Adrenal gland (tissue), 9 donors: ENCODE measurements at regions not wholly inside any gene's neighbourhood (a gene's known extent, or its start where the extent isn't known, plus 50 kb on each side); places are given as distances from the start of the nearest gene placed in this dataset.
"Not testable (repeated sequence)": the region's sequence is repeated elsewhere in the genome, so short reads cannot be mapped to it uniquely, and the experiment has no call there.

Experiments used
- DNase-seq, 7 donors: peaks; one replicate each; pipeline ENCODE4 v3.0.0-alpha.2; 2019 to 2020
- H3K27ac ChIP-seq, 5 donors: fragments of 200-600 bp; sonication (generic) in 4 of 5; 1 replicate in 3 of 5; 2 replicates in 2 of 5; pipeline versions ENCODE4 v1.5.1 to v1.8.0; 2016 to 2020; ENCODE audit warnings: mild to moderate bottlenecking in 1 of 5
- H3K27me3 ChIP-seq: fragments of 200-600 bp; 2 replicates; pipeline ENCODE4 v1.8.0; 2021
- H3K36me3 ChIP-seq, 2 donors: fragments of 200-600 bp; replicated peaks in 1 of 2; 1 replicate in 1 of 2; 2 replicates in 1 of 2; pipeline versions ENCODE4 v1.5.1 to v1.8.0; 2018 to 2022
- H3K4me1 ChIP-seq, 2 donors: fragments of 200-600 bp; replicated peaks in 1 of 2; 1 replicate in 1 of 2; 2 replicates in 1 of 2; pipeline versions ENCODE4 v1.5.1 to v1.8.0; 2018 to 2021
- H3K4me3 ChIP-seq, 4 donors: fragments of 200-600 bp; sonication (generic) in 3 of 4; one replicate each; pipeline ENCODE4 v1.5.1; 2016 to 2018
- H3K9me3 ChIP-seq, 3 donors: fragments of 200-600 bp; sonication (generic) in 1 of 3; replicated peaks in 1 of 3; 1 replicate in 2 of 3; 2 replicates in 1 of 3; pipeline versions ENCODE4 v1.5.1 to v1.8.0; 2016 to 2021
- CTCF ChIP-seq, 6 experiments: fragments of 450-650 bp in 4 of 6; fragments of 200-600 bp in 2 of 6; sonication (generic) in 1 of 6; IDR thresholded peaks; 1 replicate in 5 of 6; 2 replicates in 1 of 6; pipeline versions ENCODE4 v1.5.1 to v1.8.0; 2016 to 2021; ENCODE audit warnings: antibody characterized with exemption in 6 of 6, mild to moderate bottlenecking in 2 of 6, moderate library complexity in 1 of 6
- POLR2A ChIP-seq, 2 donors: fragments of 450-650 bp; IDR thresholded peaks; one replicate each; pipeline ENCODE4 v1.6.1; 2017; ENCODE audit warnings: antibody characterized with exemption in 2 of 2, mild to moderate bottlenecking in 2 of 2, moderate library complexity in 1 of 2
- WGBS, 4 donors: extraction: QIAGEN DNeasy Blood & Tissue Kit in 2 of 4; methylation state at CpG; one replicate each; pipeline versions ENCODE4 v1.1.5 to v1.1.7; 2013 to 2017; 5-methylcytosine and 5-hydroxymethylcytosine counted together
- intact Hi-C, 2 donors: fragments of 100-400 bp; cut with DNase I; formaldehyde crosslinking; loops; one replicate each; pipeline versions ENCODE4 v1.14.1 to v1.15.0; 2022 to 2023
- donor health status: healthy with polysubstance abuse.
- donor health status: Bipolar disorder and iron deficiency.
- donor health status: DM: yes; HTN: yes; CAD: no.
- donor health status: DM: no; HTN: no; CAD: no.
- donor health status: DM: no; HTN: no; CAD: no.

DNA sequence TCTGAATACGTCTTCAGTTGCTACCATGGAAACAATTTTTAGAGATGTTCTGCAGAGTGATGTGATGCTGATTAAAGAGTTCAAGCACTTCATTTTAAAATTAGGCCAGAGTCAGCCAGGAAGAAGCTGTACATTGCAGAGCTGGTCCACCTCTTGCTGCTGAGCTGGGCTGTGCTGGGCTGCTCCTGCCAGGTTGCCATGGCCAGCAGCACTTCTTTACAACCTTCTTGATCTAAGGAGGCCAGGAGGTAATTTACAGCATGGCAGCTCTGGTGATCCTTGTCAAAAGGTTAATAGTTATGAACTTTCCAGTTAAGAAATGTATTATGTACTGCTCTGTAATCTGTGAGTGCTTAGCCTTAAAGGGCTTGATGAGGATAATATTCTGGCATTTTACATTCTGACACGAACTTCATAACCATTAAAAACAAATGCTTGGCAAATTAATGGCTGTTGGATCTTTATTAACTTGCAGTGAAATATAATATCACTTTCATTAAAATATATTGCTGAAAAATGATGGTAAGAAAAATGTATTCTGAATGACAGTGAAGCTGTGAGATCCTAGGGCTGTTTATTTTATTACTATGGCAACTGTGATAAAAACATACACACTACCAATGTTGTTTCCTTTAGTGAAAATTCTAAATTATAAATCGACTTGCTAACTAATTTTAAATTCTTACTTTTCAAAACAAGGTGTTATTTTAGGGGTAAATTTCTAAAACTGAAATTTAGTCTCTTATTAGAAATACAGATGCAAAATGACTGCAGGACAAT, 259.7 kb downstream of the RFPL4B start:
- TF ChIP-seq CTCF (IDR thresholded peaks at IDR 0.05) (no peak), POLR2A (IDR thresholded peaks at IDR 0.05) (no peak)
- WGBS, 4 donors: 41 to 50% (median 45%) methylated on average over 3 of the region's 3 CpGs
- Histone ChIP-seq H3K27ac (no peak overlapping the region), H3K9me3 (no peaks in the 10 kb centered on the region), H3K4me1 (no peaks in the 10 kb centered on the region), H3K27me3 (no peaks in the 10 kb centered on the region), H3K36me3 (no peaks in the 10 kb centered on the region), H3K4me3 (no peak overlapping the region)
- intact Hi-C loops: no loop called here
- DNase-seq: no peak

GRCh38 chr6:112608925-112609324, 261.8 kb downstream of the RFPL4B start:
- H3K4me3 ChIP-seq, H3K27ac ChIP-seq, DNase-seq, H3K4me1 ChIP-seq, H3K9me3 ChIP-seq, H3K36me3 ChIP-seq, intact Hi-C loops, H3K27me3 ChIP-seq: not testable (repeated sequence)
- WGBS, 4 donors: 87 to 97% methylated on average over 1 of the region's 1 CpG; no CpG with 5 or more reads in 2 of the 4 donors

GRCh38 chr6:112613410-112613809, 266.3 kb downstream of the RFPL4B start:
- no peaks in the 10 kb centered on the region for H3K36me3 ChIP-seq
- H3K9me3 ChIP-seq: no peaks in the 10 kb centered on the region
- intact Hi-C loops: no loop called here
- TF ChIP-seq POLR2A (IDR thresholded peaks at IDR 0.05): no peak
- no peak for TF ChIP-seq CTCF (IDR thresholded peaks at IDR 0.05)
- H3K27me3 ChIP-seq: no peaks in the 10 kb centered on the region
- no peak overlapping the region for H3K27ac ChIP-seq
- no peaks in the 10 kb centered on the region for H3K4me1 ChIP-seq
- H3K4me3 ChIP-seq: no peak overlapping the region
- DNase-seq: no peak
- 56 to 71% (median 61%) methylated on average over 2 of the region's 2 CpGs for whole genome bisulfite sequencing, 4 donors

DNA sequence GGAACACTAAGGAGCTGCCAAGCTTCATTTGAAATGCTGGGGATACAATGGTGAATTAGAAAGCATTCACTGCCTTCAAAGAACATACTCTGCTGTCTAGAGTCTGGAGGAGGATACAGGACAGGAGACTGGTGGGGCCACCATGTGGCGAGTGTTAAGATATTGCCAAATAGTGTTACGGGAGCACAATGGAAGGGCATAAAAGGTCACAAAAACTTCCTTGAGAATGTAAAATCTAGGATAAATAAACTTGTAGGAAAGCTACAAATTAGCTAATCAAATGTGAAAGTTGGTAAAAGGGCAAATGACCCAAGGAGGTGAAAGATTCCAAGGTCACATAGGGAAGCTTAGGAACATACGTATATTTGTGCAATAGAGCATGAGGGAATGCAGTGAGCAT, 271.7 kb downstream of the RFPL4B start:
- intact Hi-C loops: no loop called here
- TF ChIP-seq POLR2A (IDR thresholded peaks at IDR 0.05) (no peak), CTCF (IDR thresholded peaks at IDR 0.05) (no peak)
- WGBS, 4 donors: 43 to 64% (median 59%) methylated on average over 3 of the region's 3 CpGs
- H3K27me3 ChIP-seq: no peaks in the 10 kb centered on the region
- H3K36me3 ChIP-seq: no peaks in the 10 kb centered on the region
- no peak for DNase-seq
- H3K27ac ChIP-seq: no peak overlapping the region
- H3K4me3 ChIP-seq: no peak overlapping the region
- no peaks in the 10 kb centered on the region for H3K9me3 ChIP-seq
- no peaks in the 10 kb centered on the region for H3K4me1 ChIP-seq
